Astrocyte of the cerebellum (primary cell): ENCODE measurements at regions not wholly inside any gene's neighbourhood (a gene's known extent, or its start where the extent isn't known, plus 50 kb on each side); places are given as distances from the start of the nearest gene placed in this dataset.

Experiments
- DNase-seq: peaks from one replicate; pipeline ENCODE4 v3.0.0-alpha.2; 2011; ENCODE audit warnings: low read depth
- H3K4me3 ChIP-seq: 2 replicates; pipeline ENCODE4 v1.5.1; 2011; ENCODE audit warnings: mild to moderate bottlenecking, low read depth, low read length, moderate library complexity
- CTCF ChIP-seq: IDR thresholded peaks from 2 replicates; pipeline ENCODE4 v1.5.1; 2012; ENCODE audit warnings: low read length, low read depth, moderate library complexity, mild to moderate bottlenecking; ENCODE audit errors: missing control alignments
- in situ Hi-C: cut with HindIII; loops from 2 replicates; pipeline ENCODE4 v1.10.0; 2017; ENCODE audit warnings: low sequenced_read_pairs

- DNase-seq, result no peak
- no peak overlapping the region for H3K4me3 ChIP-seq
- in situ Hi-C loops, result no loop called here
- no peak for TF ChIP-seq CTCF
These were observed 160.9 kb downstream of the OAT start for GRCh38 chr10:124257781-124258180.

- in situ Hi-C loops, result no loop called here
- DNase-seq, result no peak
- no peak for TF ChIP-seq CTCF
- no peak overlapping the region for H3K4me3 ChIP-seq
These were observed 162.6 kb downstream of the OAT start for GRCh38 chr10:124256151-124256550.

- no peak for DNase-seq
- in situ Hi-C loops, result no loop called here
- H3K4me3 ChIP-seq, result no peak overlapping the region
- no peak for TF ChIP-seq CTCF
These were observed 162.2 kb upstream of the CHST15 start for GRCh38 chr10:124255556-124255955.

GRCh38 chr10:124254490-124254889 is 161.1 kb upstream of the CHST15 start:
- DNase-seq, result no peak
- TF ChIP-seq CTCF, result no peak
- in situ Hi-C loops, result no loop called here
- H3K4me3 ChIP-seq, result no peak overlapping the region

GRCh38 chr10:124253006-124253405 is 159.6 kb upstream of the CHST15 start:
- in situ Hi-C loops, result no loop called here
- H3K4me3 ChIP-seq, result no peak overlapping the region
- no peak for TF ChIP-seq CTCF
- no peak for DNase-seq

GRCh38 chr10:124252097-124252715 is 158.8 kb upstream of the CHST15 start:
- H3K4me3 ChIP-seq, result no peak overlapping the region
- no peak for DNase-seq
- in situ Hi-C loops, result no loop called here
- TF ChIP-seq CTCF, result no peak
